ENCODE measurements at regions not wholly inside any gene's neighbourhood (a gene's known extent, or its start where the extent isn't known, plus 50 kb on each side); places are given as distances from the start of the nearest gene placed in this dataset.

DNA sequence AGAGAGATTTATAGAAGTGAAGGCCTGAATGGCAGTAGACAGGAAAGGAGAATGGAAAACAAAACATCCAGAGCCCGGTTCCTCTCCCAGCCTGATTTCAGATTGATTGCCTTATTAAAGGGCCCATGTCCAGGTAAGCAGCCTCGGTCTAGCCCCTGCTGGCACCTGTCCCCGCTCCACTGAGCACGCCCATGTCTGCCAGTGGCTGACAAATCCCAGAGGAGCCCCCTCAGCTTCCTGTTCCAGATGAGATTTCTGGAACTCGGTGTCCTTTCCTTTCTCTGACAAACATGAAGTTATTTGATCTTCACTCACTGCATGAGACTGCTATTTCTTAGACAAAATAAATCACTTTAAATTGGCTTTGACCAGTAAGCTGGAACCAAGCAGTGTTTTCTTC lies 187.0 kb upstream of the ADCY2 start:
- no peak for TF ChIP-seq CBFB (CRISPR knock-in tag; IDR thresholded peaks at IDR 0.05; ENCODE audit: low read depth)
- no peak for TF ChIP-seq FOXJ3 (CRISPR knock-in tag; IDR thresholded peaks at IDR 0.05; ENCODE audit: borderline replicate concordance)
- TF ChIP-seq, protein P1, sequence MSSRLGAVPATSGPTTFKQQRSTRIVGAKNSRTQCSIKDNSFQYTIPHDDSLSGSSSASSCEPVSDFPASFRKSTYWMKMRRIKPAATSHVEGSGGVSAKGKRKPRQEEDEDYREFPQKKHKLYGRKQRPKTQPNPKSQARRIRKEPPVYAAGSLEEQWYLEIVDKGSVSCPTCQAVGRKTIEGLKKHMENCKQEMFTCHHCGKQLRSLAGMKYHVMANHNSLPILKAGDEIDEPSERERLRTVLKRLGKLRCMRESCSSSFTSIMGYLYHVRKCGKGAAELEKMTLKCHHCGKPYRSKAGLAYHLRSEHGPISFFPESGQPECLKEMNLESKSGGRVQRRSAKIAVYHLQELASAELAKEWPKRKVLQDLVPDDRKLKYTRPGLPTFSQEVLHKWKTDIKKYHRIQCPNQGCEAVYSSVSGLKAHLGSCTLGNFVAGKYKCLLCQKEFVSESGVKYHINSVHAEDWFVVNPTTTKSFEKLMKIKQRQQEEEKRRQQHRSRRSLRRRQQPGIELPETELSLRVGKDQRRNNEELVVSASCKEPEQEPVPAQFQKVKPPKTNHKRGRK (CRISPR knock-in tag; IDR thresholded peaks at IDR 0.05; ENCODE audit: borderline replicate concordance): no peak
- TF ChIP-seq, protein P2, sequence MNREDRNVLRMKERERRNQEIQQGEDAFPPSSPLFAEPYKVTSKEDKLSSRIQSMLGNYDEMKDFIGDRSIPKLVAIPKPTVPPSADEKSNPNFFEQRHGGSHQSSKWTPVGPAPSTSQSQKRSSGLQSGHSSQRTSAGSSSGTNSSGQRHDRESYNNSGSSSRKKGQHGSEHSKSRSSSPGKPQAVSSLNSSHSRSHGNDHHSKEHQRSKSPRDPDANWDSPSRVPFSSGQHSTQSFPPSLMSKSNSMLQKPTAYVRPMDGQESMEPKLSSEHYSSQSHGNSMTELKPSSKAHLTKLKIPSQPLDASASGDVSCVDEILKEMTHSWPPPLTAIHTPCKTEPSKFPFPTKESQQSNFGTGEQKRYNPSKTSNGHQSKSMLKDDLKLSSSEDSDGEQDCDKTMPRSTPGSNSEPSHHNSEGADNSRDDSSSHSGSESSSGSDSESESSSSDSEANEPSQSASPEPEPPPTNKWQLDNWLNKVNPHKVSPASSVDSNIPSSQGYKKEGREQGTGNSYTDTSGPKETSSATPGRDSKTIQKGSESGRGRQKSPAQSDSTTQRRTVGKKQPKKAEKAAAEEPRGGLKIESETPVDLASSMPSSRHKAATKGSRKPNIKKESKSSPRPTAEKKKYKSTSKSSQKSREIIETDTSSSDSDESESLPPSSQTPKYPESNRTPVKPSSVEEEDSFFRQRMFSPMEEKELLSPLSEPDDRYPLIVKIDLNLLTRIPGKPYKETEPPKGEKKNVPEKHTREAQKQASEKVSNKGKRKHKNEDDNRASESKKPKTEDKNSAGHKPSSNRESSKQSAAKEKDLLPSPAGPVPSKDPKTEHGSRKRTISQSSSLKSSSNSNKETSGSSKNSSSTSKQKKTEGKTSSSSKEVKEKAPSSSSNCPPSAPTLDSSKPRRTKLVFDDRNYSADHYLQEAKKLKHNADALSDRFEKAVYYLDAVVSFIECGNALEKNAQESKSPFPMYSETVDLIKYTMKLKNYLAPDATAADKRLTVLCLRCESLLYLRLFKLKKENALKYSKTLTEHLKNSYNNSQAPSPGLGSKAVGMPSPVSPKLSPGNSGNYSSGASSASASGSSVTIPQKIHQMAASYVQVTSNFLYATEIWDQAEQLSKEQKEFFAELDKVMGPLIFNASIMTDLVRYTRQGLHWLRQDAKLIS (CRISPR knock-in tag; IDR thresholded peaks at IDR 0.05; ENCODE audit: borderline replicate concordance): no peak
- TF ChIP-seq MYBL2 (CRISPR knock-in tag; IDR thresholded peaks at IDR 0.05): no peak
- no peak for TF ChIP-seq ZNF232 (CRISPR knock-in tag; IDR thresholded peaks at IDR 0.05)
- no peak for TF ChIP-seq ZBTB21 (CRISPR knock-in tag; IDR thresholded peaks at IDR 0.05; ENCODE audit: borderline replicate concordance)
- no peak for TF ChIP-seq RORB (CRISPR knock-in tag; IDR thresholded peaks at IDR 0.05)
- Mint-ChIP-seq H3K36me3 (no peaks in the 10 kb centered on the region), H3K4me1 (no peaks in the 10 kb centered on the region), H3K27ac (no peak overlapping the region), H3K27me3 (ENCODE audit: low read depth) (peaks cover 5% of the 10 kb centered on the region; the same call in 1 of the 2 replicates), H3K4me3 (no peak overlapping the region), H3K9me3 (peaks cover 7% of the 10 kb centered on the region)
- ChIA-PET POLR2A (no interaction called here), CTCF (no interaction called here)
- DNase-seq (ENCODE audit: low spot score): no peak
- no peak for ATAC-seq

DNA sequence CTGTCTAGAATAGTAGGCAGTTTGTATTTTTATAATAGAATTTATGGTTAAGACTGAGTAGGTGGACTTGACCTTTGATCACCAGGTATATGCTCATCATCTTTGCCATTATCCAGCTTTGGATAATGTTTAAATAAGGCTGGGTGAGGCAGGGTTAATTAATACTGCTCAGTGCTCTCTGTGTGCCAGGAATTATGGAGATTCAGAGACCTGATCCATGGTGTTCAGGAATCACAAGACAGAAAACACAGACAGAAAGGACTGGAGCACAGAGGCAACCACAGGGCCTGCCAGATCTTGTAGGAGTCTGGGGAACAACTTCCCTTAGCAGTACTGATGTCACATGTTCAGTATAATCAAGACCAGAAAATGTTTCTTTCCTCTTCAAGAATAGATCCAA lies 186.3 kb upstream of the ADCY2 start:
- CTCF ChIA-PET: no interaction called here
- no peaks in the 10 kb centered on the region for H3K27me3 Mint-ChIP-seq (ENCODE audit: low read depth)
- ATAC-seq (no peak), DNase-seq (ENCODE audit: low spot score) (no peak)
- POLR2A ChIA-PET: no interaction called here
- no peaks in the 10 kb centered on the region for H3K36me3 Mint-ChIP-seq
- no peak overlapping the region for H3K4me3 Mint-ChIP-seq
- no peaks in the 10 kb centered on the region for H3K4me1 Mint-ChIP-seq
- TF ChIP-seq, protein P3, sequence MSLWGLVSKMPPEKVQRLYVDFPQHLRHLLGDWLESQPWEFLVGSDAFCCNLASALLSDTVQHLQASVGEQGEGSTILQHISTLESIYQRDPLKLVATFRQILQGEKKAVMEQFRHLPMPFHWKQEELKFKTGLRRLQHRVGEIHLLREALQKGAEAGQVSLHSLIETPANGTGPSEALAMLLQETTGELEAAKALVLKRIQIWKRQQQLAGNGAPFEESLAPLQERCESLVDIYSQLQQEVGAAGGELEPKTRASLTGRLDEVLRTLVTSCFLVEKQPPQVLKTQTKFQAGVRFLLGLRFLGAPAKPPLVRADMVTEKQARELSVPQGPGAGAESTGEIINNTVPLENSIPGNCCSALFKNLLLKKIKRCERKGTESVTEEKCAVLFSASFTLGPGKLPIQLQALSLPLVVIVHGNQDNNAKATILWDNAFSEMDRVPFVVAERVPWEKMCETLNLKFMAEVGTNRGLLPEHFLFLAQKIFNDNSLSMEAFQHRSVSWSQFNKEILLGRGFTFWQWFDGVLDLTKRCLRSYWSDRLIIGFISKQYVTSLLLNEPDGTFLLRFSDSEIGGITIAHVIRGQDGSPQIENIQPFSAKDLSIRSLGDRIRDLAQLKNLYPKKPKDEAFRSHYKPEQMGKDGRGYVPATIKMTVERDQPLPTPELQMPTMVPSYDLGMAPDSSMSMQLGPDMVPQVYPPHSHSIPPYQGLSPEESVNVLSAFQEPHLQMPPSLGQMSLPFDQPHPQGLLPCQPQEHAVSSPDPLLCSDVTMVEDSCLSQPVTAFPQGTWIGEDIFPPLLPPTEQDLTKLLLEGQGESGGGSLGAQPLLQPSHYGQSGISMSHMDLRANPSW (CRISPR knock-in tag; conservative IDR thresholded peaks at IDR 0.05; ENCODE audit: low read depth): no peak
- H3K27ac Mint-ChIP-seq: no peak overlapping the region
- H3K9me3 Mint-ChIP-seq: peaks cover 7% of the 10 kb centered on the region

DNA sequence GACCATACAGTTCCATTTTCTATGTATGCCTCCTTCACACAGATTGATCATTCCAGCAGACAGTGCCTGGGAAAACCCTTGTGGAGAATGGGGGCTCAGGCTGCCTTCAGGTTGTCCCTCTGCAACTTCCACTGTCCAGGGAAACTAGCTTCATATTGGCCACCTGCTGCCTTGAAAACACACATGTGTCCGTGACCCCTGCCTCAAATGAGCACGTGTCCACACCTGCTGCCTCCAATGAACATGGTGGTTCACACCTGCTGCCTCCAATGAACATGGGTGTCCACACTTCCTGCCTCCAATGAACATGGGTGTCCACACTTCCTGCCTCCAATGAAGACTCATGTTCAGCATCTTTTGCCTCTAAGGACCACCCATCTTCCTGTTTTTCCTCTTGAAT lies 185.4 kb upstream of the ADCY2 start:
- CTCF ChIA-PET: interaction anchor here (0.6 kb wide), 1 partner anchor 132 kb away, joined by 3 read pairs; no protein-coding TSS in a partner anchor
- H3K27me3 Mint-ChIP-seq (ENCODE audit: low read depth): no peaks in the 10 kb centered on the region
- no peak for DNase-seq (ENCODE audit: low spot score)
- H3K4me3 Mint-ChIP-seq: no peak overlapping the region
- POLR2A ChIA-PET: no interaction called here
- no peak overlapping the region for H3K27ac Mint-ChIP-seq
- ATAC-seq: no peak
- H3K36me3 Mint-ChIP-seq: no peaks in the 10 kb centered on the region
- no peaks in the 10 kb centered on the region for H3K4me1 Mint-ChIP-seq
- peaks cover 2% of the 10 kb centered on the region for H3K9me3 Mint-ChIP-seq
- TF ChIP-seq ZNF671 (CRISPR knock-in tag; IDR thresholded peaks at IDR 0.05) (no peak), NR1H2 (CRISPR knock-in tag; IDR thresholded peaks at IDR 0.05) (no peak), KAT7 (CRISPR knock-in tag; IDR thresholded peaks at IDR 0.05; ENCODE audit: borderline replicate concordance) (no peak), FOXJ3 (CRISPR knock-in tag; IDR thresholded peaks at IDR 0.05; ENCODE audit: borderline replicate concordance) (no peak)
- TF ChIP-seq, protein P4, sequence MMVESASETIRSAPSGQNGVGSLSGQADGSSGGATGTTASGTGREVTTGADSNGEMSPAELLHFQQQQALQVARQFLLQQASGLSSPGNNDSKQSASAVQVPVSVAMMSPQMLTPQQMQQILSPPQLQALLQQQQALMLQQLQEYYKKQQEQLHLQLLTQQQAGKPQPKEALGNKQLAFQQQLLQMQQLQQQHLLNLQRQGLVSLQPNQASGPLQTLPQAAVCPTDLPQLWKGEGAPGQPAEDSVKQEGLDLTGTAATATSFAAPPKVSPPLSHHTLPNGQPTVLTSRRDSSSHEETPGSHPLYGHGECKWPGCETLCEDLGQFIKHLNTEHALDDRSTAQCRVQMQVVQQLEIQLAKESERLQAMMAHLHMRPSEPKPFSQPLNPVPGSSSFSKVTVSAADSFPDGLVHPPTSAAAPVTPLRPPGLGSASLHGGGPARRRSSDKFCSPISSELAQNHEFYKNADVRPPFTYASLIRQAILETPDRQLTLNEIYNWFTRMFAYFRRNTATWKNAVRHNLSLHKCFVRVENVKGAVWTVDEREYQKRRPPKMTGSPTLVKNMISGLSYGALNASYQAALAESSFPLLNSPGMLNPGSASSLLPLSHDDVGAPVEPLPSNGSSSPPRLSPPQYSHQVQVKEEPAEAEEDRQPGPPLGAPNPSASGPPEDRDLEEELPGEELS (CRISPR knock-in tag; IDR thresholded peaks at IDR 0.05): no peak
- TF ChIP-seq, protein P5, sequence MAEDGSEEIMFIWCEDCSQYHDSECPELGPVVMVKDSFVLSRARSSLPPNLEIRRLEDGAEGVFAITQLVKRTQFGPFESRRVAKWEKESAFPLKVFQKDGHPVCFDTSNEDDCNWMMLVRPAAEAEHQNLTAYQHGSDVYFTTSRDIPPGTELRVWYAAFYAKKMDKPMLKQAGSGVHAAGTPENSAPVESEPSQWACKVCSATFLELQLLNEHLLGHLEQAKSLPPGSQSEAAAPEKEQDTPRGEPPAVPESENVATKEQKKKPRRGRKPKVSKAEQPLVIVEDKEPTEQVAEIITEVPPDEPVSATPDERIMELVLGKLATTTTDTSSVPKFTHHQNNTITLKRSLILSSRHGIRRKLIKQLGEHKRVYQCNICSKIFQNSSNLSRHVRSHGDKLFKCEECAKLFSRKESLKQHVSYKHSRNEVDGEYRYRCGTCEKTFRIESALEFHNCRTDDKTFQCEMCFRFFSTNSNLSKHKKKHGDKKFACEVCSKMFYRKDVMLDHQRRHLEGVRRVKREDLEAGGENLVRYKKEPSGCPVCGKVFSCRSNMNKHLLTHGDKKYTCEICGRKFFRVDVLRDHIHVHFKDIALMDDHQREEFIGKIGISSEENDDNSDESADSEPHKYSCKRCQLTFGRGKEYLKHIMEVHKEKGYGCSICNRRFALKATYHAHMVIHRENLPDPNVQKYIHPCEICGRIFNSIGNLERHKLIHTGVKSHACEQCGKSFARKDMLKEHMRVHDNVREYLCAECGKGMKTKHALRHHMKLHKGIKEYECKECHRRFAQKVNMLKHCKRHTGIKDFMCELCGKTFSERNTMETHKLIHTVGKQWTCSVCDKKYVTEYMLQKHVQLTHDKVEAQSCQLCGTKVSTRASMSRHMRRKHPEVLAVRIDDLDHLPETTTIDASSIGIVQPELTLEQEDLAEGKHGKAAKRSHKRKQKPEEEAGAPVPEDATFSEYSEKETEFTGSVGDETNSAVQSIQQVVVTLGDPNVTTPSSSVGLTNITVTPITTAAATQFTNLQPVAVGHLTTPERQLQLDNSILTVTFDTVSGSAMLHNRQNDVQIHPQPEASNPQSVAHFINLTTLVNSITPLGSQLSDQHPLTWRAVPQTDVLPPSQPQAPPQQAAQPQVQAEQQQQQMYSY (CRISPR knock-in tag; IDR thresholded peaks at IDR 0.05): no peak
- TF ChIP-seq, protein P6, sequence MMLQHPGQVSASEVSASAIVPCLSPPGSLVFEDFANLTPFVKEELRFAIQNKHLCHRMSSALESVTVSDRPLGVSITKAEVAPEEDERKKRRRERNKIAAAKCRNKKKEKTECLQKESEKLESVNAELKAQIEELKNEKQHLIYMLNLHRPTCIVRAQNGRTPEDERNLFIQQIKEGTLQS (CRISPR knock-in tag; conservative IDR thresholded peaks at IDR 0.05): no peak
- TF ChIP-seq, protein P7, sequence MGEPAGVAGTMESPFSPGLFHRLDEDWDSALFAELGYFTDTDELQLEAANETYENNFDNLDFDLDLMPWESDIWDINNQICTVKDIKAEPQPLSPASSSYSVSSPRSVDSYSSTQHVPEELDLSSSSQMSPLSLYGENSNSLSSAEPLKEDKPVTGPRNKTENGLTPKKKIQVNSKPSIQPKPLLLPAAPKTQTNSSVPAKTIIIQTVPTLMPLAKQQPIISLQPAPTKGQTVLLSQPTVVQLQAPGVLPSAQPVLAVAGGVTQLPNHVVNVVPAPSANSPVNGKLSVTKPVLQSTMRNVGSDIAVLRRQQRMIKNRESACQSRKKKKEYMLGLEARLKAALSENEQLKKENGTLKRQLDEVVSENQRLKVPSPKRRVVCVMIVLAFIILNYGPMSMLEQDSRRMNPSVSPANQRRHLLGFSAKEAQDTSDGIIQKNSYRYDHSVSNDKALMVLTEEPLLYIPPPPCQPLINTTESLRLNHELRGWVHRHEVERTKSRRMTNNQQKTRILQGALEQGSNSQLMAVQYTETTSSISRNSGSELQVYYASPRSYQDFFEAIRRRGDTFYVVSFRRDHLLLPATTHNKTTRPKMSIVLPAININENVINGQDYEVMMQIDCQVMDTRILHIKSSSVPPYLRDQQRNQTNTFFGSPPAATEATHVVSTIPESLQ (CRISPR knock-in tag; IDR thresholded peaks at IDR 0.05): no peak
